GM18951 (cell line): ENCODE measurements at regions not wholly inside any gene's neighbourhood (a gene's known extent, or its start where the extent isn't known, plus 50 kb on each side); places are given as distances from the start of the nearest gene placed in this dataset.
"Not testable (repeated sequence)": the region's sequence is repeated elsewhere in the genome, so short reads cannot be mapped to it uniquely, and the experiment has no call there.

Experiments
- POLR2A ChIP-seq: IDR thresholded peaks from 4 replicates; pipeline ENCODE4 v1.6.1; 2011; ENCODE audit warnings: mild to moderate bottlenecking; ENCODE audit not compliant: insufficient read length, insufficient read depth; ENCODE audit errors: extremely low read depth
- in situ Hi-C: fragments of 300-500 bp; cut with MboI; formaldehyde crosslinking; loops from one replicate; pipeline ENCODE4 v1.12.0; 2022; ENCODE audit warnings: low sequenced_read_pairs, mixed read lengths, inconsistent platforms; ENCODE audit not compliant: unreplicated experiment

- in situ Hi-C loops: no loop called here
- no peak for TF ChIP-seq POLR2A
Observed at GRCh38 chr17:63275318-63275970, 170.7 kb downstream of the CYB561 start.

DNA sequence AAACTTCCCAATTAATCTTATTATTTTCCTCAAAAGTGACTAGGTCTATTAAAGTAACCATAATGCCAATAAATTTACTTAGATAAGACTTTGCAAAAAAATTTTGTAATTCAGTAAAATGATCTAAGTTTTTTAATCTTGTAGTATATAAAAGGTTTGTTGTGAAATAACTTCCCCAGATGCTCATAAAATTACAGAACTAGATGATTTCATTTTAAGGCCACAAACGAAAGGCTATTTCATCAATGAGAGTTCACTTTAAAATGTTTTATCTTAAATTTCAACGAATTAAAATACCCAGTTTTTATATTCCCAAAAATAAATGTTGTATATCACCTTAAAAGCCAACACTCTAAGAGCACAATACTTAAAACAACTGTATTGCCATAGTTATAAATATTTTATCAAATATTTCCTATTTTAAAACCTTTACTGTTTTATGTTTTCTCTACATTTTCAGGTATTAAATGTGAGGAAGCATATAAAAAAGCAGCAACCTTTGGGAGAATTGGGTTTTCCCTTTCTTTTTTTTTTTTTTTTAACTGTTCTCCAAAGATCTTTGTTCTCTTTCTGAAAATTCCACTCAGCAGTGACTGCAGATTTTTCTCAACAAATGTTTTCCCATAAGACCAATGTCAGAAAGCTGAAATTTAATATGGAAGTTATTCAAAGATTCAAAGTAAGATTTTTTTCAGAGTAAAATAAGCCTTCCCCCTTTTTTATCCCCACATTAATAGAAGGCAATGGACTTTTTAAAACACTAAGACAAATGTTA is 169.9 kb downstream of the CYB561 start:
- TF ChIP-seq POLR2A: no peak
- in situ Hi-C loops: no loop called here

- no peak for TF ChIP-seq POLR2A
- in situ Hi-C loops: no loop called here
Observed at GRCh38 chr17:63276821-63277220, 169.3 kb downstream of the CYB561 start.

- in situ Hi-C loops: no loop called here
- TF ChIP-seq POLR2A: no peak
Observed at GRCh38 chr17:63277629-63278028, 168.5 kb downstream of the CYB561 start.

GRCh38 chr17:63278728-63279442 is 167.2 kb downstream of the CYB561 start:
- in situ Hi-C loops: no loop called here
- no peak for TF ChIP-seq POLR2A

GRCh38 chr17:63279498-63280230 is 166.4 kb downstream of the CYB561 start:
- in situ Hi-C loops: no loop called here
- no peak for TF ChIP-seq POLR2A

DNA sequence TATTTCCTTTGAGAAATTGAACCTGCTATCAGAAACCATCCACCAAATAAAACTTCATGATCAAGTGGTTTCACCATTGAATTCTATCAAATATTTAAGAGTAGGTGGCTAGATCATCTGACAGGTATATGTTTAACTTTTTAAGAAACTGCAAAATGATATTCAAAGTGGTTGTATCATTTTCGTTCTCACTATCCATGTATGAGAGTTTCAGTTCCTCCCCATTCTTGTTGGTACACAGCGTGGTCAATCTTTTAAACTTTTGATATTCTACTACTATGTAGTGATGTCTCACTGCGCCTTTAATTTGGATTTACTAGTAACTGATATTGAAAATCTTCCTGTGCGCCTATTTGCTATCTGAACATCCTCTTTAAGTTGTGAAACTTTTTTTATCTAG is 163.7 kb downstream of the CYB561 start:
- TF ChIP-seq POLR2A: no peak
- in situ Hi-C loops: no loop called here

GRCh38 chr17:63285551-63285950 is 160.6 kb downstream of the CYB561 start:
- no peak for TF ChIP-seq POLR2A
- in situ Hi-C loops: no loop called here

DNA sequence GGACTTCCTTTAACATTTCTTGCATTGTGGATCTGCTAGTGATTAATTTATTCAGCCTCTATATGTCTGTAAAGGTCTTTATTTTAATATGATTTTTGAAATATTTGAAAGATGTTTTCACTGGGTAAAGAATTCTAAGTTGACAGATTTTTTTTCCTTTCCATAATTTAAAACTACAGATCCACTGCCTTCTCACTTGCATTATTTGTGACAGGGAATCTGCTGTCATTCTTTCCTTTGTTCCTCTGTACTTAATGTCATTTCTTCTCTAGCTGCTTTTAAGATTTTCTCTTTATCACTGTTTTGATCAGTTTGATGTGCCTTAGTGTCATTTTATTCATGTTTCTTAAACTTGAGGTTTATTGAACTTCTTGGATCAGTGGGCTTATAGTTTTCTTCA is 159.9 kb downstream of the CYB561 start:
- in situ Hi-C loops: no loop called here
- TF ChIP-seq POLR2A: no peak

DNA sequence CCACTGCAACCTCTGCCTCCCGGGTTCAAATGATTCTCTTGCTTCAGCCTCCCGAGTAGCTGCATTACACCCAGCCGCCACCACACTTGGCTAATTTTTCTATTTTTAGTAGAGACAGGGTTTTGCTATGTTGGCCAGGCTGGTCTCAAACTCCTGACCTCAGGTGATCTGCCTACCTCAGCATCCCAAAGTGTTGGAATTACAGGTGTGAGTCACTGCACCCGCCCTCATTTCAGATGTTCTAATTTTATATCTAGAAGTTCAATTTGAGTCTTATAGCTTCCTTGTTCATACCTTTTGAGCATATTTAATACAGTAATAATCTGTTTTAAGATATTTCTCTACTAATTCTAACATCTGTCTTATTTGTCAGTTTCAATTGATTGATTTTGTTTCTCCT is 159.1 kb downstream of the CYB561 start:
- in situ Hi-C loops: not testable (repeated sequence)

DNA sequence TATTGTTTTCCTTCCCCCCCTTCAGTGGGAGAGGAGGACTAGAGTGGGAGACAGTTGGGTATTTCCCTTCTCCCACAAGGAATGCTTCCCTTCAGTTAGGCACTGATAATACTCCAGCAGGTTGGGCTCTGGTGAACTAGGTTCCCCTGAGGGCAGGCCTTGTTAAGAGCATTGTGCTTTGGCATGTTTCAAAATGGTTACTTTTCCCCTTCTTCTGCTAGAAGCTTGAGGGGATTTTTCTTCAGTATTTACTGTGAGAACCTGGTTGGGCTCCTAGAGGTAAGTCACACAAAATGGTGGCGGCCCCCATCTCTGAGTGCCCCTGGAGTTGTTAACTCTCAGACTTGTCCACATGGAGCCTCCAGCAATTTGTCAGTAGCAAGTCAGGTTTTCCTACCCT is 156.2 kb downstream of the CYB561 start:
- in situ Hi-C loops: no loop called here
- no peak for TF ChIP-seq POLR2A

DNA sequence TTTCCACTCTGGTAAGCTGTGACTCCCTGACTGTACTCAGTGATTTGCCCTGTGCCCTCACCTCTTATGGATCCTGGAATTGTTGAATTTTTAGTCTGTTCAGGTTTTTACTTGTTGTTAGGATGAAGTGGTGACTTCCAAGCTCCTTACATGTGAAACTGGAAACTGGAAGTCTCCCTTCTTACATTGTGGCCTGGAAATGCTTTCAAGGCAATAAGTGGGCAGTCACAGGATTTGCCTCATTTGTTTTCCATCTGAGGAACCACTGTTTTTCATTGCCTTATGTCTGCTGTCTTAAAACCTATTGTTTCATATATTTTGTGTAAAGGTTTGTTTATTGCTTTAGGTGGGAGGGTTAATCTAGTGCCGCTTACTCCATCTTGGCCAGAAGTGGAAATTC is 155.8 kb downstream of the CYB561 start:
- TF ChIP-seq POLR2A: no peak
- in situ Hi-C loops: no loop called here

- in situ Hi-C loops: no loop called here
- TF ChIP-seq POLR2A: no peak
Observed at GRCh38 chr17:63290784-63291183, 155.3 kb downstream of the CYB561 start.
